ENCODE measurements at regions not wholly inside any gene's neighbourhood (a gene's known extent, or its start where the extent isn't known, plus 50 kb on each side); places are given as distances from the start of the nearest gene placed in this dataset.

GRCh38 chr5:92653730-92654461 is 927.1 kb downstream of the NR2F1-AS1 start:
- Mint-ChIP-seq H3K4me3 (no peak overlapping the region), H3K9me3 (peaks cover 4% of the 10 kb centered on the region), H3K27me3 (no peaks in the 10 kb centered on the region), H3K4me1 (ENCODE audit: low read depth) (no peaks in the 10 kb centered on the region), H3K36me3 (ENCODE audit: low read depth) (no peaks in the 10 kb centered on the region), H3K27ac (no peak overlapping the region)
- TF ChIP-seq, protein P1, sequence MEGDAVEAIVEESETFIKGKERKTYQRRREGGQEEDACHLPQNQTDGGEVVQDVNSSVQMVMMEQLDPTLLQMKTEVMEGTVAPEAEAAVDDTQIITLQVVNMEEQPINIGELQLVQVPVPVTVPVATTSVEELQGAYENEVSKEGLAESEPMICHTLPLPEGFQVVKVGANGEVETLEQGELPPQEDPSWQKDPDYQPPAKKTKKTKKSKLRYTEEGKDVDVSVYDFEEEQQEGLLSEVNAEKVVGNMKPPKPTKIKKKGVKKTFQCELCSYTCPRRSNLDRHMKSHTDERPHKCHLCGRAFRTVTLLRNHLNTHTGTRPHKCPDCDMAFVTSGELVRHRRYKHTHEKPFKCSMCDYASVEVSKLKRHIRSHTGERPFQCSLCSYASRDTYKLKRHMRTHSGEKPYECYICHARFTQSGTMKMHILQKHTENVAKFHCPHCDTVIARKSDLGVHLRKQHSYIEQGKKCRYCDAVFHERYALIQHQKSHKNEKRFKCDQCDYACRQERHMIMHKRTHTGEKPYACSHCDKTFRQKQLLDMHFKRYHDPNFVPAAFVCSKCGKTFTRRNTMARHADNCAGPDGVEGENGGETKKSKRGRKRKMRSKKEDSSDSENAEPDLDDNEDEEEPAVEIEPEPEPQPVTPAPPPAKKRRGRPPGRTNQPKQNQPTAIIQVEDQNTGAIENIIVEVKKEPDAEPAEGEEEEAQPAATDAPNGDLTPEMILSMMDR (IDR thresholded peaks at IDR 0.05) = no peak
- POLR2A ChIA-PET = no interaction called here
- CTCF ChIA-PET = no interaction called here
- DNase-seq = no peak
- intact Hi-C loops (cut with micrococcal nuclease) = no loop called here
- ATAC-seq = no peak

- H3K4me3 Mint-ChIP-seq = no peak overlapping the region
- ChIA-PET POLR2A (no interaction called here), CTCF (no interaction called here)
- peaks cover 4% of the 10 kb centered on the region for H3K9me3 Mint-ChIP-seq
- TF ChIP-seq, protein P1 (IDR thresholded peaks at IDR 0.05) = no peak
- no peak for DNase-seq
- intact Hi-C loops (cut with micrococcal nuclease) = no loop called here
- H3K27ac Mint-ChIP-seq = no peak overlapping the region
- ATAC-seq = no peak
- H3K27me3 Mint-ChIP-seq = no peaks in the 10 kb centered on the region
- H3K4me1 Mint-ChIP-seq (ENCODE audit: low read depth) = no peaks in the 10 kb centered on the region
- no peaks in the 10 kb centered on the region for H3K36me3 Mint-ChIP-seq (ENCODE audit: low read depth)
These were observed 928.3 kb downstream of the NR2F1-AS1 start for GRCh38 chr5:92652756-92653155.

DNA sequence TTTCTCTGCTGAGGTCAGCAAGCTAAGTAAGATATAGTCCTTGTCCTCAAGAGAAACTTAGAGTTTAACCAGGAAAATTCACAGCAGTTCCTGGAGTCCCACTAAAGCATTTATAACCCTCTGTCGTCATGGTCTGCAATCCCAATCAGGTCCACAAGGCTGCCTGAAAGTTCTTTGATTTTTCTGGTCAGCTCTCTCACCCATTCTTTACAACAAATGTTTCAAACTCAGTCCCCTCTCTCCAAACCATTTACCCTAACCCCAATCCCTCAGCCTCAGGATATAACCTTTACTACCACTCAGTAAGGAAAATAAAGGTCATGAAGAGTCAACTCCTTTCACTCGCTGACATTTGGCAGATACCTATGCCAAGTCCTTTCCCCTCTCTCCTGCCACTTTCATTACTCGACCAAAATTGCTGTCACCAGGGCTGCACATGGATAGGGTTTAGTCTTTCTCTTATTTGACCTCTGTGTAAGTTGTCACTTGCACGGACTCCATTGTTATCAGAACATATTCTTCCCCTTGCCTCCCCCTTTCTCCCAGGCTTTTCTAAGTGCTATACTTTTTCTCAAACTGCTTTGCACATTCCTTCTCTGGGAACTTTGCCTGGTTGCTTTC is 936.6 kb downstream of the NR2F1-AS1 start:
- no peaks in the 10 kb centered on the region for H3K27me3 Mint-ChIP-seq
- intact Hi-C loops (cut with micrococcal nuclease) = no loop called here
- ATAC-seq (no peak), DNase-seq (no peak)
- H3K36me3 Mint-ChIP-seq (ENCODE audit: low read depth) = no peaks in the 10 kb centered on the region
- CTCF ChIA-PET = no interaction called here
- no peak overlapping the region for H3K27ac Mint-ChIP-seq
- TF ChIP-seq, protein P1 (IDR thresholded peaks at IDR 0.05) = no peak
- no peaks in the 10 kb centered on the region for H3K4me1 Mint-ChIP-seq (ENCODE audit: low read depth)
- H3K4me3 Mint-ChIP-seq = no peak overlapping the region
- no peaks in the 10 kb centered on the region for H3K9me3 Mint-ChIP-seq
- POLR2A ChIA-PET = no interaction called here

DNA sequence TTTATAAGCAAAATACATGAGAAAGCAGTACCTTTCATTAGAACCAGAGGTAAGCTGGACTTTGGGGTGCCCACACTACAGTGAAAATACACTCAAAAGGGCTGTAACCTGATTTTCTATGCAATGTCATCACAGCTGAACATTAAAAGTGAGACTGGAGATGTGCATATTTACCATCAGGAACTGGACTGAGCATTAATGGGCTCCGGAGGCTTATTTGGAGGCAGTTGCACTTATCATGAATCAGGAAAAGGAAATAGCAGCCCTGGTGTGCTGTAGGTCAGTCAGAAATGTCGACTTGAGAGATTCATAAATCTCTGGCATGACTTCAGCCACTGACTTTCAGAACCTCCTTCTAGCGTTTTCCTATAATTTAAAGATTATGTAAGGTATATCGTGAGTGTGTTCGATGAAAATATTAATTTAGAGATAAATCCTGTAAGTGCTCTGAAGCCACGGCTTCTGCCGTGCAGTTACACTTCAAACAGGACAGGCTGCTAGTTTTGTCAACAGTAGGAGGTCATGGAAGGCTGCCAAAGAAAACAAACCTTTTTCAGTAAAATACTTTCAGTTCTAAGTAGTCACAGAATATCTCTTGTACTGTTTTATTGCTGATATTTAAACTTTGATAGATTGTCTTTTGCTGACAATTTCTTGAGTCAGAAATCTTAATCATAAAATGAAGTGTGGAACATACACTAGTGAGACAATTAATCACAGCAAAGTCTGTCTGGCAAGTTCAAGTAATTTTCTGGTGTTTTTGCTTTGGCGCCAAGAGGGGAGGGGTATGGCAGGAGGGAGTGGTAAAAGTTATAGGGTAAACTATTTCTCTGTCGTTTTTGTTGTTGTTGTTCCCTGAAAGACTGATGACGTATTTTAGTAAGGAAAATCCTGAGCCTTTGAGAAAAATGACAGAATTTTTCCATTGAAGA is 939.7 kb downstream of the NR2F1-AS1 start:
- ATAC-seq = no peak
- H3K27ac Mint-ChIP-seq = no peak overlapping the region
- H3K4me1 Mint-ChIP-seq (ENCODE audit: low read depth) = no peaks in the 10 kb centered on the region

More for the DNA sequence above, 939.7 kb downstream of the NR2F1-AS1 start:
- no peak for DNase-seq
- TF ChIP-seq, protein P1 (IDR thresholded peaks at IDR 0.05) = no peak
- no peaks in the 10 kb centered on the region for H3K27me3 Mint-ChIP-seq
- H3K9me3 Mint-ChIP-seq = no peaks in the 10 kb centered on the region
- H3K4me3 Mint-ChIP-seq = no peak overlapping the region
- POLR2A ChIA-PET = no interaction called here
- intact Hi-C loops (cut with micrococcal nuclease) = no loop called here
- no peaks in the 10 kb centered on the region for H3K36me3 Mint-ChIP-seq (ENCODE audit: low read depth)
- CTCF ChIA-PET = no interaction called here

Measured in activated CD8-positive, alpha-beta T cell treated with anti-CD3 and anti-CD28 coated beads for 36 hours (primary cell).